HG02588 (cell line): ENCODE measurements at regions not wholly inside any gene's neighbourhood (a gene's known extent, or its start where the extent isn't known, plus 50 kb on each side); places are given as distances from the start of the nearest gene placed in this dataset.
"Not testable (repeated sequence)": the region's sequence is repeated elsewhere in the genome, so short reads cannot be mapped to it uniquely, and the experiment has no call there.

Experiments
- ATAC-seq: cut with Tn5 transposase; IDR thresholded peaks from one replicate; pipeline ENCODE4 v1.9.1; 2021; ENCODE audit warnings: mild to moderate bottlenecking, moderate library complexity; ENCODE audit not compliant: unreplicated experiment

DNA sequence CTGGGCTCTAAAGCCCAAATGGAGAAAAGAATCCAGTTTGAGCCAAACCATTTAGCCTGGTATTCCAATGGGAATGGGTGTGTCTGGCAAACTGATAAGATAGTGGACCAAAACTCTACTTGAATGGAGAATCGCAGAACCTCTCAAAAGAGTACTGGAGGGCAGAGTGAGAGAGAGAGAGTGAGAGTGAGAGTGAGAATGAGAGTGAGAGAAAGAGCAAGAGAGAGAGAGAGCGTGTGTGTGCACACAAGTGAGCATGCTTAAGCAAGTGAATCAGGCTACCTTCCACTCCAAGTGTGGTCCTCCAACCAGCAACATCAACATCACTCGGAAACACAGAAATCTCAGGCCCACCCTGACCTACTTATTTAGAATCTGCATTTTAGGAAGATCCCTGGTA lies 58.8 kb downstream of the UQCRFS1 start:
- no peak for ATAC-seq

DNA sequence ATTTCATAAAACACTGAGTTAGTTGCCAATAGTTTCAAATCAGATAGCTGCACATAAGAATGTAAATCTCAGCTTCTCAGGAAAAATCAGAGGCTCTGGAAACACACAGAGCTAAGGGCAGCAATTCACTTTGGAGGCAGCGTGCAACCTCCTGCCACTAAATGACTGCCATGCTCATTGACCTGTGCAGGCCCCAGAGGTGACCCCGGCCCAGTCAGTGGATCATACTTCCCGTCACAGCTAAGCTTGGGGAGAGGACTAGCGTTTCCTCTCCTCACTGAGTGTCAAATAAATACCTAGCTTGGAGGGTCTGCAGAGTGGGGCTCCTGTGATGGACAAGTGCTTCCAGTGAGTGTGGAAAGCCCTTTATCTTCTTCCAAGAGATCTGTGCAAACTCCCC lies 67.2 kb downstream of the UQCRFS1 start:
- ATAC-seq = no peak

DNA sequence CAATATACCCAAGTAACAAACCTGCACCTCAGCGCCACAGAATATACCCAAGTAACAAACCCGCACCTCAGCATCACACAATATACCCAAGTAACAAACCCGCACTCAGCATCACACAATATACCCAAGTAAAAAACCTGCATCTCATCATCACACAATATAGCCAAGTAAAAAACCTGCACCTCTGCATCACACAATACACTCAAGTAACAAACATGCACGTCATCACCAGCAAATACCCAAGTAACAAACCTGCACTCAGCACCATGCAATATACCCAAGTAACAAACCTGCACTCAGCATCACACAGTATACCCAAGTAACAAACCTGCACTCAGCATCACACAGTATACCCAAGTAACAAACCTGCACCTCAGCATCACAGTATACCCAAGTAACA lies 69.8 kb downstream of the UQCRFS1 start:
- no peak for ATAC-seq

DNA sequence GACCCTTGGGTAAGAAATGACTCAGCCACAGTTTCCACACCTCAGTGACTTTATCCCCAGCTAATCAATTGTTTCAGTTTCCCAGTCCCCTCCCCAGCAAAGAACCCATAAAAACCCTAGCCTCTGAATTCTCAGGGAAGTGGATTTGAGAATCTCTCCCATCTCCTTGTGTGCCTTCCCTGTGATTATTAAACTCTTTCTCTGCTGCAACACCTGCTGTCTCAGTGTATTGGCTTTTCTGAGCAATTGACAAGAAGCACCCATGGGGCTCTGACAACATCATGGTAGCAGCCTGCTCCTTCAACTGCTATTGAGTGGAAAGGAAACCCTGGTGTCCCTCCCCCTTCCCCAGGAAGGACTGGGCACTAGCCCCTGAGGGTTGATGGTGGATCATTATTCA lies 73.7 kb downstream of the UQCRFS1 start:
- ATAC-seq = no peak

DNA sequence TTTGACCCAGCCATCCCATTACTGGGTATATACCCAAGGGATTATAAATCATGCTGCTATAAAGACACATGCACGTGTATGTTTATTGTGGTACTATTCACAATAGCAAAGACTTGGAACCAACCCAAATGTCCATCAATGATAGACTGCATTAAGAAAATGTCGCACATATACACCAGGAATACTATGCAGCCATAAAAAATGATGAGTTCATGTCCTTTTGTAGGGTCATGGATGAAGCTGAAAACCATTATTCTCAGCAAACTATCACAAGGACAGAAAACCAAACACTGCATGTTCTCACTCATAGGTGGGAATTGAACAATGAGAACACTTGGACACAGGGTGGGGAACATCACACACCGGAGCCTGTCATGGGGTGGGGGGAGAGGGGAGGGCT lies 74.7 kb downstream of the UQCRFS1 start:
- not testable (repeated sequence) for ATAC-seq

DNA sequence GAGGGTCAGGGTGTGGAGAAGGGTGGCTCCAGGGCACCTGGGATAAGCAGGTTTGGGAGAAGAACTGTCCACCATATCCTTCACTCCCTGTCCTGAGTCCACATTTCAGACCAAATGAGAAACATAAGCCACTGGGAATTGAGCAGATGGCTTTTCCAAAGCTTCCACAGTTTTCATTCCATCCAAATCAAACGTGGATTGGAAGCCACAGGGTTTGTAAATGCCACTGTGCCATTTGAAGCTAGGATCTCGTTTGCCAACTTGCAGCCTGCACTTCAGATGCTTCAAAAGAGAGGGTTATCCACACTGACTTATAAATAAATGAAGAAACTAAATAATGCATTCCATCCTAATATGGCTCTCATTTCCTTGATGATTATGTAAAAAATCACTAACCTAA lies 81.5 kb downstream of the UQCRFS1 start:
- ATAC-seq = no peak

DNA sequence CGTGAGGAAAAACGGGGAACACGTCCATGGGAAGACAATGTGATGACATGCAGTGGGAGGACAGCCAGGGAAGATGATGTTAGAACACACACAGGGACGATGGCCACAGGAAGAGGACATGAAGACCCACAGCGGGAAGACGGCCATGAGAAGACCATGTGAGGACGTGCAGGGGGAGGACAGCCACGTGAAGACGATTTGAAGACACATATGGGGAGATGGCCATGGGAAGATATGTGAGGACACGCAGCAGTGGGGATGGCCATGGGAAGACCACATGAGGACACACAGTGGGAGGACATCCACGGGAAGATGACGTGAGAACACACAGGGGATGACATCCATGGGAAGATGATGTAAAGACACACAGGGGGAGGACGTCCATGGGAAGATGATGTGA lies 83.8 kb downstream of the UQCRFS1 start:
- no peak for ATAC-seq

DNA sequence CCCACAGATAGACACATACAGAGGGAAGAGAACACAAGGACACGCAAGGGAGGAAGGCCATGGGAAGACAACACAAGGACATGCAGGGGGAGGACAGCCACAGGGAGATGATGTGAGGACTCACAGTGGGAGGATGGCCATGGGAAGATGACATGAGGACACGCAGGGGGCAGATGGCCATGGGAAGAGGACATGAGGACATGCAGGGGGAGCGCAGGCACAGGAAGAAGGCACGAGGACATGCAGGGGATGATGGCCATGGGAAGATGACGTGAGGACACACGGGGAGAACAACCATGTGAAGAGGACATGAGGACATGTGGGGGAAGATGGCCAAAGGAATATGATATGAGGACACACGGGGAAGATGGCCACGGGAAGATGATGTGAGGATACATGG lies 84.7 kb downstream of the UQCRFS1 start:
- no peak for ATAC-seq

DNA sequence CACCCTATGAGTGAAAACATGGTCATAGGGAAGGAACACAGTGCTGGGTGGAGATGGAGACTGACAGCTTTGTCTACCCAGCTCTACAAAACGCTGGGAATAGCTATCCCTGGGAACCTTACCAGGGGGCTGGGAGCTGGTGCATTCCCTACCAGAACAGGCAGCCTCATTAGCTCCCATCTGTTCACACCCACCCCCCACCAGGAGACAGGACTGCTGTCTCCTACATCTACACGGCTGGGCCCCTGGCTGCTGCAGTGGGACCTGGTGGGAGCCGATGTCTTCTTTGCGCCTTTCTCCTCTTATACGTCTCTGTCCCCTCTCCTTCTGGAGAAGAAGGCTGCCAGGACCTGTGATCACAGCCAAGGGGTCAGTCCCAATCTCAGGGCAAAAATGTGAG lies 90.8 kb downstream of the UQCRFS1 start:
- ATAC-seq = no peak

DNA sequence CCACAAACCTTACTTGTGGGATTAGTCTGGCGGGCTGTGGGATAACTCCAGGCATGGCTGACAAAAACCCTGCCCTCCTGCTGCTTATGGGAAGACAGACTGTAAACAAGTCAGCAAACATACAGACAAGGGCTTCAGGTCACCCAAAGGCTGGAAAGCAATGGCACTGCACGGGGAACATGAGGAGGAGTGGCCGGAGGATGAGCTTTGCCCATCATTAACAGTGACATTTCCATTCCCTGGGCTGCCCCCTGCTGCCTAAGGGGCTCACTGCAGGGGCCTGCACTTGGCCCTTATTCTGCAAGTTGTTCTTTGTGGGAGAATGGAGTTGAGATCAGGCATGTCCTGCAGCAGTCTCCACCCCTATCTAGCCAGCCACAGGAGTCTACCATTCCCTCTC lies 91.3 kb downstream of the UQCRFS1 start:
- no peak for ATAC-seq

DNA sequence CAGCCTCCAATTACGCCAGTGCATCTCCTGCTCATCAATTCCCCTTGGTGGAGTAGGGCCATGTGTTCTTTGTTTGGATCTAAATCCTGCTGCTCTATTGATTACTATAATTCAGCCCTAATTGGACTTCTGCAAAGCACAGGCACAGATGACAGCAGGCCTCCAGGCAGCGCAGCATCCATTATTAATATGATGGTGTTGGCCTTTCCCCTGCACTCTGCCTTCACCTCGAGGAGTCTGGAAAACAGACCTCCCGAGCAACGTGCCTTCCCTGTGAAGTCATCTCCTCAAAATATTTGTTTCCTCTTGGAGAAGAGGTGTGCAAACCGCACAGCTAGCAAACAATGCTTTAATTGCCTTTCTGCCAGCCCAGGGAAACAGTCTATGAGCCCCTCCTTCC lies 92.5 kb downstream of the UQCRFS1 start:
- ATAC-seq = no peak

DNA sequence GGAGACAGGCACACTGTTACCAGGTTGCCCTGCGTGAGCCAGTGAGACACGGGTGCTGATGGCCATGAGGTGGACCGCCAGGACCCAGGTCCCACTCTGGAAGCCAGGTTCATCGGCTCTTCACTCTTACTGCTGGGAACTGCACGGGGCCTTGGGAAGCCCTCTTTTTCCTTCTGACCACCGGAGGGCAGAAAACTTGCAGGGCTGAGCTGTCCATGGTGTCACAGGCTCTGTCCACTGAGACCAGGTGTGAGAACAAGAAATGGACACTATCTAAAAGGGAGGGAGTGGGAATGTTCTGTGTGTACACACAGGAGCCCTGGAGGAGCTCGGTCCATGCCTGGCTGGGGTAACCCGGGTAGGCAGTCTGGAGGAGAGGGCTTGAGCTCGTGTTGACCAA lies 93.4 kb downstream of the UQCRFS1 start:
- ATAC-seq = no peak

DNA sequence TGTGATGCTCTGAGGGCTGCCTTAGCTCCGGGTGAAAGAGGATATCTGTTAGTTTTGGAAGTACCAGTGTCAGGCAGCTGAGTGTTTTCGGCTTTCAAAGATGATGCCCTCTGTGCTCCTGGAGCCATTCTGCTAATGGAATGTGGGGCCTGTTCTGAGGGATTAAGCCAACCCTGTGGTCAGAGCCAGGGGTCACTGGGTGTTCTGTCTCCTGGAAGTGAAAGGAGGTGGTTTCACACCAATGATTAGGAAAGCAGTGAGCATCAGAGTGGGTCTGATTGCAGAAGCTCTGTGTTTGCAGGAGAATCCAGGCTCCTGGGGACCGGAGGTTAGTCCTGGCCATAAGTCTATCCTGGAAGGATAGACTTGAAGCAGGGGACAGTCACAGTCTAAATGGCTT lies 94.6 kb downstream of the UQCRFS1 start:
- no peak for ATAC-seq

DNA sequence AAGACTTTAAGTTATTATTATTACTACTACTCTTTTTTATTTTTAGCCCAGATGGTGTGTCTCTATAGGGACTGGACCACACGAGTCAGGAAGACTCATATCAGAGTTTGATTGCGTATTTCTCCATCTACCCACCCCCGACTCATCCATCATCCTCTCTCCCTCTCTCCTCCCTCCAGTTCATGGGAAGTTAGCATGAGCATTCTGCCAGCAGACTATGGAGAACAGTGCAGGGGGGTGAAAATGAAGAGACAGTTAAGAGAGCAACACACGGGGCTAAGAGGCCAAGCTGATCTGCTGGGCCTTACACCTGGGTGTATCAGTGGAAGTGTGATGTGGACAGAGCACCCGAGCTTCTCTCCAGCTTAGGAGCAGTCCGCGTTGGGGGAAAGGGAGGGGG lies 95.0 kb downstream of the UQCRFS1 start:
- ATAC-seq = no peak

DNA sequence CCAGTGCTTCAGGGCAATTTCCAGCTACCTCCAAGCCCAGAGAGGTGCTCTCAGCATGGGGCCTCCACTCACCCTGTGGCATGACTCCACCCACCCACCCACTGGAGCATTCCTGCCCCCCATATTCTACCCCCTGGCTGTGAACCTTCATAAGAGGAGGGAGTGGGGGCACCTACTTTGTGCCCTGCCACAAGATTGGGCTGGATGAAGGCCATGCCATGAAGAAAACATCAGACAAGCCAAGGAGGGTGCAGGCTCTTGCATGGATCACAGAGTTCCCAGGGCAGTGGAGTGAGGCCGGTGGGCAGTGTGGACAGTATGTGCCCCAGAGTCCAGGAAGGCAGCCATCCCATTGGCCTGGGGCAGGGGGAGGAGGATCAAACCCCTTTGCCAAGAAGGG lies 97.8 kb downstream of the UQCRFS1 start:
- ATAC-seq = no peak

DNA sequence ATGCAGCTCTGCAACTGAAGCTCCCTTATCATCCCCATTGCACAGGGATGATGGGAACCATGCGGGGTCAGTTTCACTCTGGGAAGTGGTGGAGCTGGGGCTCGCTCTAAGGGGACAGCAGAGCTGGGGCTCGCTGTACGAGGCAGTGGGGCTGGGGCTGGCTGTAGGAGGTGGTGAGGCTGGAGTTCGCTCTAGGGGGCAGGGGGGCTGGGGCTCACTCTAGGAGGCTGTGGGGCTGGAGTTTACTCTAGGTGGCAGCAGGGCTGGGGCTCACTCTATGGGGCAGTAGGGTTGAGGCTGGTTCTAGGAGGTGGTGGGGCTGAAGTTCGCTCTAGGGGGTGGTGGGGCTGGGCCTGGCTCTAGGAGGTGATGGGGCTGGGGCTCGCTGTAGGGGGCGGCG lies 99.1 kb downstream of the UQCRFS1 start:
- no peak for ATAC-seq

DNA sequence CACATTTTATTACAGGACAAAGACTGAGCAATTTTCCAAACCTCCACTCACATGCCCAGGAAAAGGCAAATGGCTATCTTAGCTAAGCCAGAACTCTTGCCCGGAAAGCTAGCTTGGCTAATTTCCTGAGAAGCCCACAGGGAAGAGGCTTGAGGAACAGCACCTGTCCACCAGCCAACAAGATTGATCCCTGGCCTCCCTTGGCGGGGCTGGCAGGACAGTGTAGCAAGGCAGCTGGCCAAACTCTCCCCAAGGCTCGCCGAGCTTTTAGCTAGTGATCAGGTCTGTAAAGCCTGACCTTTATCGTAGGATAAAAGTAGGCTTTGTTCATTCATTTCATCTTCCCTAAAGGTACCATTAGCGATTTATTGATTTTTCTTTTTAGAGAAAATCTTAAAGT lies 101.4 kb downstream of the UQCRFS1 start:
- no peak for ATAC-seq

DNA sequence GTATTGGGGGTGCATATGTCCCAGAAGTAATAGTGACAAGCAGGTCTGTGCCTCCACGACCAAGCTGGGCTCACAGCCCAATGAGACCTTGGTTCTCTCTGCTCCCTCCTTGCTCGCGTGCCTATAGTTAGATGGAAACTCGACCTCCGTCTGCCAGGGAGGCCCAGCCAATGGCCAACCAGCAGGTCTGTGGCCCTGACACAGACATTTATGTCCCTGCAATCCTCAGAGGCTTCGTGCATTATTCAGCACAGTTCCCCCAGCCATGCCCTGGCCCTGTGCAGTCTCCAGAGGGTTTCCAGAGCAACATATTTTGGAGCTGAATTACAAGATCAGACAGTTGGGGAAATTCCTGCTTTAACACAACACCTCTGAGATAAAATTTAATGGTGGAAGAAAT lies 105.1 kb downstream of the UQCRFS1 start:
- ATAC-seq = no peak

DNA sequence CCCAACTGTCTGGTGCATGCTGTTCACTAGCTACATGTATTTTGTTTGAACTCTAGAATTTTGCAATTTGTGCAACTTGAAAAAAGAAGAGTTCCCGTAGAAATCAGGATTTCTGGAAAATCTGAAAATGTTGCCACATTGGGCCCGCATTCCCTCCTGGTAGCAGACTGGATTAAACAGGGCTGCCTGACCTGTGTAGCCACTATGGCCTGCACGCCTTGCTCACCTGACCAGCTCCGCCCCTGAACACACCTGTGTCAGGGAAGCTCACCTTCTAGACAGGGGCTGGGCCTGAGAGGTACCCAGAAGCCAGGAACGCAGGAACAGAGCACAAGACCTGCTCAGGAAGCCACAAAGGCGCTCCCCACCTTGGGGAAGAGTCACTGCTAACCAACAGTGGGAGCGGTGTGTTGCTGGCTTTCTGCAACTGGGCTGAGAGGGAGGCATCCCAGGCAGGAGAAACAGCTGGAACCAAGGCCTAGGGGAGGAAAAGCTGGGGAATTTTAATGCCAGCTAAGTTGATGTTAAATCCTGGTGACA lies 106.5 kb downstream of the UQCRFS1 start:
- no peak for ATAC-seq

DNA sequence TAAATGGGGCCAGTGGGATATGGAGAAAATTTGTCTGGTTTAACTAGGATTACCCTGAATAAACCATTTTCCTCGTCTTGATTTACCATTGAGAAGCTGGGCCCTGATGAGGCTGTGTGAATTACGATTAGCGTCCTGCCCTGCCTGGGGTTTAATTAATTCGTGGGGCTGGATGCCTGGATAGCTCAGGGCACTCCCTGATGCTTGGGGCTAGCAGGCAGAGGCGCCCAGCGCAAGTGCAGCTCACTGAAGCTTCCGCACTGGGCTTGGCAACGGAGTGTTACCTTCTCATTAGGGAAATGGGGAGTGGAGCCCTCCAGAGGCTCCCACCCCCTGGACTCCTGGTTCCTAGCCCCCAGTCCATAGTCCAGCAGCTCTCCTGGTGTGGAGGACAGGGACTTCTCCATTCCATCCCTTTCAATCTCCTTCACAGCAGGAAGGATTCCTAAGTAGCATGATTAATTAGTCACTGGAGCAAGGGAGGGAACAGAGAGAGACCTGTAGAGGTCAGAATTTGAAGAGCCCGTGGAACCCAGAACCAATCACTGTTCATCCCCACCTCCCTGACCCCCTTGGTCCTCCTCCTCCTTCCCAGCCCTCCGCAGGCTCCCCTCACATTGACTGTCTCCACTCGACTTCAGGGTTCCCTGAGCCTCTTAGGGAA lies 107.2 kb downstream of the UQCRFS1 start:
- no peak for ATAC-seq

DNA sequence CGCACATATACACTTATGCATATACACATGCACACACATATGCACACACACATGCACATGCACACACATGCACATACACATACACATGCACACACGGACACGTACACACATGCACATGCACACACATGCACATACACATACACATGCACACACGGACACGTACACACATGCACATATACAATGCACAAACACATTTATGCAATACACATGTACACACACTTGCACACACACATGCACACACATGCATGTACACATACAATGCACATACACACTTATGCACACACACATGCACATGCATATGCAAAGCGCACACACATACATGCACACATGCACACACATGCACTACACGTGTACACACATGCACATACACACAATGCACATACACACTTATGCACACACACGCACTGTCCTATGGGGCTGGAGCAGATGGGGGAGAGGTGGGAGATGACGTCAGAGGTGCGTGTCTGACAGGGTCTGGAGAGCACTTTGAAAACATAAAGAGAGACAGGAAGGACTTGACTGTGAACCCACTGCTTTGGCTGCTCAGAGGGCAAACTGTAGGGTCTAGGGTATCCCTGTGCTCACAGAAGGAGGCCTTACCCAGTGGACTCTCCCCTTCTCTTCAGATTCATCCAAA lies 108.2 kb downstream of the UQCRFS1 start:
- no peak for ATAC-seq

DNA sequence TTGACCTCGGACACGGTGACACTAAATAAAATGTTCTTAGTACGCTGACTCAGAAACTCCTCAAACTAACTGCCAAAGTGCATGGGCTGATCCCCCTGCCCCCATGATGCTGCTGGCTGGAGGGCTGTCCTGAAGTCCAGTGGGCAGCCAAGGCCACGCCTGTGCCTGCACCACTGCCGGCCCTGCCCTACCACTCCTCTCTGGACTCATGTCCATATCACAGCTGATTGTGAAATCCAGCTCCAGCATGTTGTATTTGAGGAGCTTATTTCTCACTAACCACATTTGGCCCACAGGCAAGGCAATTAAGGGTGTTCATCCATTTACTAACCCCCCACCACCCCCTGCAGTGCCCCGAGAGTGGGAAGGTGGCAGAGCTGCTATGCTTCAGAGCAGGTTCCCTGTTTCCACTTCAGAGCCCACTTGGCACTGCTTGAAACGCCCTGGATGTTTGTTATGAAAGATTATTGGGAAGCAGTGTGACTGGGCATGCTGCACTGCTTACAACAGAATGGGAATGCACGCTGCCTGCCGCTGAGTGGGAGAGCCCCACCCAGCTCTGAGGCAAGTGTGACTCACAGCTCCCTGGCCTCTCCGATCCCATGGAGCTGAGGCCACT lies 114.0 kb downstream of the UQCRFS1 start:
- ATAC-seq = no peak
